ENCODE measurements at regions not wholly inside any gene's neighbourhood (a gene's known extent, or its start where the extent isn't known, plus 50 kb on each side); places are given as distances from the start of the nearest gene placed in this dataset.

- peaks cover 0 to 16% (median 0%) of the 10 kb centered on the region in 4 experiments for H3K27me3 ChIP-seq (replicated peaks in 1 of 4; ENCODE audit: control extremely low read depth in 1 of 4, control insufficient read depth in 3 of 4, insufficient read depth in 4 of 4, low read length in 3 of 4)
- no peak overlapping the region for H3K4me3 Mint-ChIP-seq
- ATAC-seq (ENCODE audit: low read depth) (no peak), DNase-seq (no peak)
- H3K9me3 Mint-ChIP-seq (ENCODE audit: insufficient read depth): no peaks in the 10 kb centered on the region
- no peaks in the 10 kb centered on the region for H4K20me1 ChIP-seq (ENCODE audit: control insufficient read depth, insufficient read depth, low read length, poor library complexity, severe bottlenecking)
- H3K4me2 ChIP-seq (replicated peaks; ENCODE audit: low read depth, low read length, poor library complexity, severe bottlenecking): no peak overlapping the region
- TF ChIP-seq EZH2 (IDR thresholded peaks at IDR 0.05; ENCODE audit: borderline replicate concordance, insufficient read depth, low read depth, low read length, poor library complexity, severe bottlenecking) (no peak), CTCF (IDR thresholded peaks at IDR 0.05) (no peak)
- no peak overlapping the region for H3K9ac ChIP-seq (ENCODE audit: low read length)
- H3K4me1 Mint-ChIP-seq: no peaks in the 10 kb centered on the region
- POLR2A ChIA-PET: no interaction called here
- no peak overlapping the region for H3K27ac ChIP-seq (ENCODE audit: low read length in 2 of 2)
- H2AFZ ChIP-seq (ENCODE audit: insufficient read depth, low read depth, low read length, poor library complexity, severe bottlenecking): no peak overlapping the region
- H3K36me3 ChIP-seq (replicated peaks in 1 of 2; ENCODE audit: control extremely low read depth in 1 of 2, control insufficient read depth in 1 of 2, extremely low read depth in 1 of 2, insufficient read depth in 2 of 2, low read length in 1 of 2): no peaks in the 10 kb centered on the region
- H3K9me3 ChIP-seq (ENCODE audit: control extremely low read depth in 1 of 3, control insufficient read depth in 2 of 3, insufficient read depth in 1 of 3, low read length in 2 of 3): peaks cover 0 to 6% (median 0%) of the 10 kb centered on the region in 3 donors
- CTCF ChIA-PET: no interaction called here
- no peak overlapping the region for H3K4me3 ChIP-seq (ENCODE audit: control extremely low read depth in 1 of 5, extremely low read depth in 1 of 5, insufficient read depth in 1 of 5, low read depth in 2 of 5, low read length in 4 of 5)
- peaks cover 58% of the 10 kb centered on the region for H3K27me3 Mint-ChIP-seq
- no peaks in the 10 kb centered on the region for H3K79me2 ChIP-seq (ENCODE audit: control insufficient read depth, insufficient read depth, low read length)
- no peak overlapping the region for H3K27ac Mint-ChIP-seq
- 81% methylated on average over 6 of the region's 6 CpGs for WGBS (ENCODE audit: insufficient coverage)
- intact Hi-C loops (cut with micrococcal nuclease): no loop called here
- H3K4me1 ChIP-seq (ENCODE audit: control insufficient read depth in 2 of 2, insufficient read depth in 2 of 2, low read length in 2 of 2): no peaks in the 10 kb centered on the region
These were observed 201.1 kb upstream of the MVB12B start for GRCh38 chr9:126125577-126125976.

GRCh38 chr9:126125992-126126409 is 200.6 kb upstream of the MVB12B start:
- Histone ChIP-seq H3K4me1 (ENCODE audit: control insufficient read depth in 2 of 2, insufficient read depth in 2 of 2, low read length in 2 of 2) (no peaks in the 10 kb centered on the region), H3K79me2 (ENCODE audit: control insufficient read depth, insufficient read depth, low read length) (no peaks in the 10 kb centered on the region), H3K9ac (ENCODE audit: low read length) (no peak overlapping the region), H3K9me3 (ENCODE audit: control extremely low read depth in 1 of 3, control insufficient read depth in 2 of 3, insufficient read depth in 1 of 3, low read length in 2 of 3) (peaks cover 0 to 6% (median 0%) of the 10 kb centered on the region in 3 donors), H3K4me2 (replicated peaks; ENCODE audit: low read depth, low read length, poor library complexity, severe bottlenecking) (no peak overlapping the region), H3K36me3 (replicated peaks in 1 of 2; ENCODE audit: control extremely low read depth in 1 of 2, control insufficient read depth in 1 of 2, extremely low read depth in 1 of 2, insufficient read depth in 2 of 2, low read length in 1 of 2) (no peaks in the 10 kb centered on the region), H3K27me3 (replicated peaks in 1 of 4; ENCODE audit: control extremely low read depth in 1 of 4, control insufficient read depth in 3 of 4, insufficient read depth in 4 of 4, low read length in 3 of 4) (peaks cover 0 to 16% (median 0%) of the 10 kb centered on the region in 4 experiments), H3K4me3 (ENCODE audit: control extremely low read depth in 1 of 5, extremely low read depth in 1 of 5, insufficient read depth in 1 of 5, low read depth in 2 of 5, low read length in 4 of 5) (no peak overlapping the region), H4K20me1 (ENCODE audit: control insufficient read depth, insufficient read depth, low read length, poor library complexity, severe bottlenecking) (no peaks in the 10 kb centered on the region), H2AFZ (ENCODE audit: insufficient read depth, low read depth, low read length, poor library complexity, severe bottlenecking) (no peak overlapping the region), H3K27ac (ENCODE audit: low read length in 2 of 2) (no peak overlapping the region)
- Mint-ChIP-seq H3K4me3 (no peak overlapping the region), H3K4me1 (no peaks in the 10 kb centered on the region), H3K27me3 (peaks cover 60% of the 10 kb centered on the region), H3K9me3 (ENCODE audit: insufficient read depth) (no peaks in the 10 kb centered on the region), H3K27ac (no peak overlapping the region)
- TF ChIP-seq EZH2 (IDR thresholded peaks at IDR 0.05; ENCODE audit: borderline replicate concordance, insufficient read depth, low read depth, low read length, poor library complexity, severe bottlenecking) (no peak), CTCF (IDR thresholded peaks at IDR 0.05) (no peak)
- ATAC-seq (ENCODE audit: low read depth) (no peak), DNase-seq (no peak)
- intact Hi-C loops (cut with micrococcal nuclease): no loop called here
- CTCF ChIA-PET: no interaction called here
- 84% methylated on average over 4 of the region's 4 CpGs for WGBS (ENCODE audit: insufficient coverage)
- POLR2A ChIA-PET: no interaction called here
